CD4-positive, alpha-beta T cell treated with Interleukin-1 beta for 1 hour (primary cell): ENCODE measurements at regions not wholly inside any gene's neighbourhood (a gene's known extent, or its start where the extent isn't known, plus 50 kb on each side); places are given as distances from the start of the nearest gene placed in this dataset.

Experiments
- DNase-seq, 2 donors: peaks; one replicate each; pipeline ENCODE4 v3.0.0-alpha.2; 2020 to 2022

DNA sequence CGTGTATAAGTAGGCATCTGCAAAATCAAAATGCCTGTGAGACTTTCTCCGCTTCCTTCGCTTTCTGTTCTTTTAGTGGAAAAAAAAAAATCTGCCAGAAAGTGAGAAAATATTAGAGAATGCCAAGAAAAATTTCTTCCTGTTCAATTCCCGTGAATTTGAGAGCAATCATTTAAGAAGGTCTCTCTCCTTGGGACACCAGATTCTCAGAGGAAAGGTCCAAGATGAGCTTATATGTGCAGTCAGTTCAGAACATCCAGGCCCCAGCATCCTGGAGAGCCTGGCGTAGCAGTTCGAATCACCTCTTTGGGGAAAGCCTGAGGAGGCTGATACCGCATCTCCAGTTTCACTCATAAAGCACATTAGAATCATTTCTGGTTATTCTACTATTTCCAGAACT lies 912.8 kb downstream of the GALC start:
- no peak for DNase-seq

DNA sequence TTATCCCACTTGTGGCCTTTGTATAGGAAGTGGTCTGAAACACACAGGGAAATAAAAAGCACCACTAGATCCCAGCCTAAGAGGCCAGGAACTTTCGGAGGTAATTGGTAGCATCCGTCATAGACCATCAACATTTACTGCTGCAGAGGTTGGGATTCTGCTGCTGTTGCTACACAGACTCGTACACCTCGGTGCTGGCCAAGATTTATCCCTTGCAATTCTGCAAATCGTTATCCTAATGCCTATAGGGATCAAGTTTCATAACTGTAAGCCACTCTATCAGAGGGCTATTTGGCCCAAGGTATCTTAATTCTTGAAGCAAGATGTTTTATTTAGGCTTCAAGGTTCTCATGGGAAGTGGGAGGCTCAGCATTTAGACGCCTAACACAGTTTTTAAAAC lies 913.6 kb downstream of the GALC start:
- DNase-seq: no peak

DNA sequence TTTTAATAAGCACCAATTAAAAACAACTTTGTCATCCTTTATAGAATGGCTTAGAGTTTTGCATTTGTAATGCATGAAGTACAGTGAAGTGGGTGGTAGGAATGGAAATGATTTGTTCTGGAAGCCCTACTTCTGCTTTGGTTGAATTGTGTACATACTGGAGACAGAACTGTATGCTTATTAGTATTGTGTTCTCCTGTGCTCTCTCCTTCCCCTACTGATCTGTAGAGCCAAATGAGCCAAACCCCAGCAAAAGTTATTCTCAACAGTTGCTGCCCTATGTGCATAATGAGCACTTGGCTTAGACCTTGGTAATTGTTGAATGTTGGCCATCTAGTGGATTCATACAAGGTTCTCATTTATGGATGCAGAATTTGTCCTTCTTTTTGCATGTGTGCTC lies 916.1 kb downstream of the GALC start:
- no peak for DNase-seq

DNA sequence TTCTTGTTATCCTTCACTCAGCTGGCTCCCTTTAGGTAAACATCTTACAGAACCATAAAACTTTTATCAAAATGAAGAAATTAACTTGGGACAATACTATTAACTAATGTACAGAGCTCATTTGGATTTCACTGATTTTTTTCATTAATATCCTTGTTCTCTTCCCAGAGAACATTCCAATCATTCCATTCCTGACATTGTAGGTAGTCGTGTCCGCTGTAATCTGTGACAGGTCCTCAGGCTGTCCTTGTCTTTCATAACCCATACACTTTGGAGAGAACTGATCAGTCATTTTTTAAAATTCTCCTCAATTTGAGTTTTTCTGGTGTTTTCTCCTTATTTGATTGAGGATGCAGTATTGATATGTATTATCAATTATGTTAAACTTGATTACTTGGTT lies 916.8 kb downstream of the GALC start:
- no peak for DNase-seq

DNA sequence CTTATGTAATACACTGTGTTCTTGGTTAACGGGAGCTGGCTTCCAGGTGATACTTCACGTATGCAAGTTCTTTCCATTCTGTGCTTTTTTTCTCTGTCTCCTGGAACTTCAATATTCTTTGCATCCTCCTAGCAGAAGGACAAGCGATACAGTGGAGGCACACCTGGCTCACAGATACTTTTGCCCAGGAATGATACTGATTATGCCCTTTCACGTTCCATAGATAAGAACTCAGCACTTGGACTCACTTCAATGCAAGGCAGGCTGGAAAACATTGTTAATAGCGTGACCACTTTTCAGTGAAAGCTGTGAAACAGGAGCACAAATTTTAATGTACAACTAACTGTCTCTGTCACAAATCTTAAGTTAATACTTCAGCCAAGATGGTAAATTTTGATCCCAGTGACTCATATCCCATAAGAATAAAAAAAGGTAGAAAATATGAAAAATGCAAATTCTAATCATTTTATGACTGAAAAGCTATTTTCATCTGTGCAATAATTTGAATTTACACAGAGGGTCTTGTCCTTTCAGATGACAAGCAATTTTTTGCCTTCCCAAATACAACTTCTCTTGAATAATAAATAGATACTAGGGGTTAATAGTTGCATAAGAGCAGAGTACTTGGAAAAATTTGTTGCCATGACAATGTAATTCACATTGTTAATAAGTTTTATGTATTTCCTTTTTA lies 919.0 kb downstream of the GALC start:
- DNase-seq: no peak

DNA sequence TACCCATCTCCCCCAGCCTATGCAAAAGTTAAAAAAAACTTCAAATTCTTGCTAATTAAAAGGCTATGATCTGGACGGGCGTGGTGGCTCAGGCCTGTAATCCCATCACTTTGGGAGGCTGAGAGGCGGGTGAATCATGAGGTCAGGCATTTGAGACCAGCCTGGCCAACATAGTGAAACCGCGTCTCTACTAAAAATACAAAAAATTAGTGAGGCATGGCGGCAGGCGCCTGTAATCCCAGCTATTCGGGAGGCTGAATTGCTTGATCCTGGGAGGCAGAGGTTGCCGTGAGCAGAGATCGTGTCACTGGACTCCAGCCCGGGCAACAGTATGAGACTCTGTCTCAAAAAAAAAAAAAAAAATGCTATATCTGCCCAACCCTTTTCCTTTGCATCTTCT lies 925.4 kb downstream of the GALC start:
- DNase-seq: no peak

DNA sequence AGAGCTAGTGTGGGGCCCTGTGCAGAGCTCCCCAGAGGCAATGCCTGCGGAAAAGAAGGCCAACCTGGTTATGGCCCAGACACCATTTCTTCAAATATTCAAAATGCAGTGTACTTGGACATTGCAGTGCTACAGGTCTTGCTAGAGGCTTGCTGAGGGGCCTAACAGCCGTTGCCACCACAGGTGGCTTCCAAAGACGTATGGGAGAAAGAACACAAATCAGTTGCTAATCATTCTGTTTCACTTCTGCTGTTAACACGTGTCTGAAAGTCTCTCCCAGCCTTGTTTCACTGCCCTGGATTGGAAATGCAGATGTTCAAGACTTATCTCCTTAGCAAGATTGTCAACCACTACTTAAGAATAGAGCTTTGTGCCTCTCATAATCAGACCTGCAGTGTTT lies 925.9 kb downstream of the GALC start:
- no peak for DNase-seq

DNA sequence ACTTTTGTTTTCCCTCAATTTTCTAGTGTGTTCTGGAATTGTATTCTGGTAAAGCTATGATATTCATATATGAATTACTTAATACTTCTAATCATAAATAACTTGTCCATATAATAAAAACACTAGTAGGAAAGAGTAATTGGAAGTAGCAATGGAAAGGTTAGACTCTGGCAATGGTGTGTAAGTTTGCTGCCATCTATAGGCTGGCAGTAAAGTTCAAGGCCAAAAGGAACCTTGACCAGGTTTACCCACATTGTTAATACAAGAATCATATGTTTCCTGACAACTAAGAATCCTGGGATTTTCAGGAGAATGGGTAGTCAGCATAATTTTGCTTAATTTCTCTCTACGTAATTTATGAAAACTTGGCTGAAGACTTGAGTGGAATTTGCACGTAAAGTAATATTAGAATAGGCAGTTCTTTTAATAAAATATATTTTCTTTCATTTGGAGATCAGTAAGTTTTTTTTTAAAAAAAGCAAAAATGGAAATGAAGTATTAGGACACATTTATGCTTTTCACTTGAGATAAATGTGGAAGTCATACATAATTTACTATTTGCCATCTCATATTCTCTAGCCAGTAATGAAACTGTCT lies 926.7 kb downstream of the GALC start:
- DNase-seq: no peak

DNA sequence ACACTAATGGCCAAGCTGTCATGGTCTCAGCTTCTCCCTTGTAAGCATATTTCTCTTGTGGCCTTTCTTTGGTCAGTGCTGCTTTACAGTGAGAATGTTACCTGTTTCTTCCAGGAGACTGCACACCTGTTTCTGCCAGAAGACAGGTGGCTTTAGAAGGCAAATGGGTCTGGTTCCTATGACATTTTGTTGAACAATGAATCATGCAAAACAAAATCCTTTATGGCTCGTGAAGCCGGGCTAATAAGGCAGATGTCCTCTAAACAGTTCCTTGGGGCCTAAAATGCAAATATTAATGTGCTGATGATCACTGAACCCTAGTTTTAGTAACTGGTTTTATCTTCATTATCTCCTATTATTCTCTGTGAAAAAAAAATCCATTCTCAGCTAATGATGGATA lies 927.6 kb downstream of the GALC start:
- no peak for DNase-seq

DNA sequence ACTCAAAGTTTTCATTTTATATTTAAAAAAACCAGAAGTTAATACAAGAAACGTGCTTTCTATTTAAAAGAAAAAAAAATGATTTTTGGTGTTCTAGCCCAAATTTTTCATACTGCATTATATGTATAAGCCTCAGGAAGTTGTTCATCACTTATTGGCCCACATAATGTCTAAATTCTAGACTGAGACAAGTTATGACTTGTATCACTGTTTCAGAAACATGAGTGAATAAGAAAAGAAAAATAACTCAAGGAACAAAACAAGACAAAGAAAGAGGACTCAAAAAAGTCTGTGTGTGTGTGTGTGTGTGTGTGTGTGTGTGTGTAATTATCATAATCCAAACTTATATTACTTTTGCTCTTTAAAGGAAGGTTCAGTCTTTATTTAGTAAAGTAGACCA lies 929.8 kb downstream of the GALC start:
- no peak for DNase-seq

DNA sequence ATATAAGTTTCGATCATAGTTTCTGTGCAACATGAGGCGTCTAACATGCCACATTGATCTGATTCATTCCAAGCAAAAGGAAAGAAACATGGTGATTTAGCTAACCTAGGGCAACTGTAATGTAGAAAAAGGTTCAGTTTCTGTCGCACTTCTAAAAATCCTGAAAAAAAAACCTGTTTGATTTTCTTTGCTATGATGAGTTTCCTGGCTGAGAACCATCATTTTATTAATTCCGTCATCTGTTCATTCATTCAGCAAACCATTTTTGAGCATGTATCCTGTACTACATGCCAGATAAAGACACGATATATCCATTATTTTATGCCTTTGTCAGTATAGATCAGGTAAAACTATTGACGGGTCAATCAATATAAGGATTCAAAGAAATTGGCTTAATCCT lies 932.6 kb downstream of the GALC start:
- no peak for DNase-seq

DNA sequence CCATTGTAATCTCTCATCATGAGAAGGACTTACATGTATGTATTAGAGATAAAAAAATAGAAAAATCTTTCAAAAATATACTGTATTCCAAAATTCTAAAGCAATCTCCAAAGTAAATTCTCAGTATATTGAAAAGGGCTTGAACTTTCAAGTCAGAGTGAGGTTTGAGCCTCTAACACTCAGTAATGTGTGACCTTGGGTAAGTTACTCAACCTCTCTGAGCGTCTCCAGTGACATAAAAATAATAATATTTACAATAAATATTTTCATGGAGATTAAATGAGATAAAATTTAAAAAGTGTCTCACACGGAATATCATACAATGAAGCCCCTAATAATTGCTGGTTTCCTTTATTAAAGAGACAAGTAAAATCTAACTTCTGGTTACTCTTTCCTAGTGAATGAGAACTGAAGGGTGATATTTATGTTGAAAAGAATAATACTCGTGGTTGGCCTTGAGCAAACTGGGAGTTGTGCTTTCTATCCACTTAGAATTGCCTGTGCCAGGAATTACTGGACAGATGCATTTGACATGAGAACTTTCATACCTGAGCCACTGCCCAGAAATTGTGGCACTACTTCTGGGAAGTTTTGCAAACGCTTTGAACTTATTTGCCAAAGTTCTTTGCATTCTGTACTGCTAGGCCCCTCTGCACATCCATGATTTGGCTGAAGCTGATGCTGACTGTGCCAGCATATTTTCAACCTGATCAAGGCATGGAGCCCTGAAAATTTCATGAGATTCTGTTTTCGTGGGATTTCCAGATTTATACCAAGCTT lies 933.7 kb downstream of the GALC start:
- no peak for DNase-seq

DNA sequence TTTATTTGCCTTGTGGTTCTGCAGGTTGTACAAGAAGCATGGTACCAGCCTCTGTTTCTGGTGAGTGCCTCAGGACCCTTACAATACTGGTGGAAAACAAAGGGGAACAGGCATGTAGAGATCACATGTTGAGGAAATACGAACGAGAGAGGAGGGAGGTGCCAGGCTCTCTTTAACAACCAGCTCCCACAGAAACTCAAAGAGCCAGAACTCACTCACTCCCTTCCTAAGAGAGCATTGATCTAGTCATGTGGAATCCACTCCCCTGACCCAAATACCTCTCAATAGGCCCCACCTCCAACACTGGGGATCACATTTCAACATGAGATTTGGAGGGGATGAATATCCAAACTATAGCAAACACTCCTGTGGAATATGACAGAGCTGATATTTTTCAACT lies 938.0 kb downstream of the GALC start:
- DNase-seq: no peak

DNA sequence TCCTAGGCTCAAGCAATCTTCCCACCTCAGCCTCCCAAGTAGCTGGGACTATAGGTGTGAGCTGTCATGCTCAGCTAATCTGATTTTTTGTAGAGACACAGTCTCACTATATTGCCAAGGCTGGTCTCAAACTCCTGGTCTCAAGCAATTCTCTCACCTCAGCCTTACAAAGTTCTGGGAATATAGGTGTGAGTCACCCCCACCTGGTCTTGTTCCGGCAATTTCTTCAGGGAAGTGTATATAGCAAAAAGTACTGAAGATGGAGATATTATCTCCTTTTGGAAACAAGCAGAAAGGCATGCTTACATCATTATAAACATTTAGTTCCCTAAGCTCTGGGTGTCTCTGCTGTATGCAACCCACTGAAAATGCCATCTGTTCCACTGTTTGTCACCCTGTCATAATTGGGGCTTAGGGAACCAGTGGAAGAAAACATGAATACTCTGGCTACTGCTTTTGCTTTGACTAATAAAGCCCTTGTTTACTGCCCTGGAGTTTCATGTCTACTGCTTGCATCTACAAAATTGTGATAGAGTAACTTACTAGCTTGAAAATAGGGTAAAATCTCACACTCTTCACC lies 940.2 kb downstream of the GALC start:
- DNase-seq: no peak

DNA sequence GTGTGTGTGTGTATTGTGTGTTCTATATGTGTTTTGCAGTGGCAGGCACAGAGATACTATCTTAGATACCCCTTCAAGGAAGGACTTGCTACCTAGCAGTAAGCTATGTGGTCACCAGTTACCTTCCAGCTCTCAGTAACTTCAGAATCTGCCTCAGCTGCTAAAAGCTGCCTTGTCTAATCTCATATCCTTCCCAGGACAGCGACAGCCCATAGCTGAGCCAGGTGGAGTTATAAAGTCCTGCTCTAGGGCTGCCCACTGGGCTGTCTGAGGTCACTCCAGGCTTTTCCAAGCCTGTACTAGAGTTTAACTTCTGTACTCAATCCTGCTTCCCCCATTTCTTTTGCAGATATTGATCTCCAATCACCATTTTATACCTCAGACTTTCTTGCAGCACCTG lies 942.6 kb downstream of the GALC start:
- no peak for DNase-seq

DNA sequence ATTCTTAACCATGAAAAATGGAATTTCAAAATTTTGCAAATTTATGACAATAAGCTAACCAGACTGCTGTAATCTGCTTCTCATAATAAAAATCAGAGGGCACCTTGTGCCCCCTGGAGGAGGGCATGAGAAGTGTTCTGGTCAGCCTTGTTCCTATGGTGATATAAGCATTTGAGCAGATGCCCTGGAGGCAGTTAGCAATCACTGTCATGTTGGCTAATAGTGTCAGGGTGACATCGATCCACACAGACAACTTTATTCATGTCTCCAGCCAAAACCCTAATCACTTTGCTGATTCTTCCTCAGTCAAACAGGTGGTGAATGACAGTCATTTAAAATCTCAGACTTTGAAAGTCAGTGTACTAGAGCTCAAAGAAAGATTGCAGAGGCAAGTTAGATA lies 943.0 kb downstream of the GALC start:
- no peak for DNase-seq

DNA sequence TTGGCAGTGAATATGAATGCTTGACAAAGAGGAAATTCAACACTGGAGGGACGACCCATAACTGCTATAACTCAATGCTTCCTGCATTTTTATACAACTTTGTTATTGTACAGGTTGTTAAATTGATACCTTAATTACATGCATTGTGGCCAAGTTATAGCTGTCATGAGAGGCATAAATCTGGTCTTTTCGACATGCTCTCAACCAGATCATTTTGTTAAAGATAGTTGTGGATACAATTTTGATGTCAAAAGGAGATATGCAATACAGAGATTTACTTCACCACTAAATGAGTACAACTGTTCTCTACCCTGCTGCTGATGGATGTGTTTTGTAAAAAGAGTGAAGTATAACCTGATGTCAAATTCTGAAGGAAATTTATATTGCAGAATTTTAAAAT lies 946.0 kb downstream of the GALC start:
- DNase-seq: no peak

DNA sequence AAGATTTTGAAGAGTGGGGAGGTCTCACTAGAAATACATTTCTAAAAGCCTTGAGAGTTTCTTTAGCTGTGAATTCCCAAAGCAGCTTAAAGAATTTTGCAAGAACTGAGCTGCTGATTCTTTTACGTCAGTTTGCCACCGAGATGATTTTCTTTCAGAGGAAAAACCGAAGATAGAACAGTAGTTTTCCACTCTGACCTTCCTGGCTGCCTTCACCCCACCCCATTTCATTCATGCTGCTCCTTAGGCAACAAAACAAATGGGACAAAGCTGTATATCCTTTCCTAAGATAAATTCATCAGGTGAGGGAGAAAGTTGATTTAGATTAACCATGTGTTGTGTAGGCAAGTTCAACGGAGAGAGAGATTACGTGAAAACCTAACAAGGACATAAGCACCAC lies 947.0 kb downstream of the GALC start:
- DNase-seq: no peak

DNA sequence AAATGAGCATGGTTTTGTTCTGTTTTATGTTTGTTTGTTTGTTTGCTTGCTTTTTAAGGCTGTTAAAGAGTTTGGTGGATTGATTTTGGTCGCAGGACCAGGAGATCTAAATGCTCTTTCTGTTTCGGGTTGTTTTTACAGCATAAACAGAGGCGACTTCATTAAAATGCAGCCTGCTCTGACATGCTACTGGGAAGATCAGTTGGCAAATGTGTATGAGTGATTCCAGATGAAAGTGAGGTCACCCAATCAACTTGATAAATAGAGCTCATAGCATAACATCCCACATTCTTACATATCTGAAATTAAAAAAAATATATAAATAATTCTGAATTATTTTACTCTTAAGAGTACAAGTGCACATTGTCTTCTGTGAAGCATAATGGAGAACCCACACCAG lies 947.7 kb downstream of the GALC start:
- no peak for DNase-seq

DNA sequence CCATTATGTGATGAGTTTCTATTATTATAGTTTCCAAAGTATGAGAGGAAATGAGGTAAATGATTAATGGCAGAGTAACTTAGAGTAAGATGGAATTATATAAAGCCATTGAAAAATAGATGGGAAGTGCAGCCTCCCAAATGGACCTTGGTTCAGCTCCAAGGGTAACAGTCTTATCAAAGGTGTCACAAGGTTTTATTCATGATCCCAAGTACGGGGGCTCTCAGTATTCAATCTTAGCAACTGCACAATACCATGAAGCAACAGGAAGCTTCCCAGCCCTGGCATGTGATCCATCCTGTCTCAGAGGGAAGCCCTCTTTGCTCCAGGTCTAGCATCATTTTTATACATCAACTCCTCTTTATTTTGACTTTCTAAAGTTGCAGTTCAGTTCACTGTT lies 948.2 kb downstream of the GALC start:
- no peak for DNase-seq

DNA sequence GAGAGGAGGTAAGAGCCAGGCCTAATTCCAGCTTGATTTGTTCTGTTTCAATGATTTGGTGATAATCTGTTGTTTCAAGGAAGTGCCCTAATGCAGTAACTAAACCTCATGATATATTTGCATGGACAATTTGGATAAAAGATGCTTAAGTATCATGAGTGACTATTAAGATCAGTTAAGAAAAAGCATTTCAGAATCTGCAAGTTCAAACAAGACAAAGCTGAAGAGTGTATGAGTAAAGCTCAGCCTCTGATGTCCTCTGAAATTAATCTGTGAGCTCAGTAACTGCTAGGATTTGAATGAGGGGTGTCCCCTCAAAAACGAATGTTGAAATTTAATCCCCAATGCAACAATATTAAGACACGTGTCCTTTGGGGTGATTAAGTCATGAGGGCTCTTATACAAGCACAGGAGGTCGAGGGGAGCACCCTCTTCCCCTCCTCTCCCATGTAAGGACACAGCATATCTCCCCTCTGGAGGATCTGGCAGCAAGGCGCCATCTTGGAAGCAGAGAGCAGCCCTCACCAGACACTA lies 949.2 kb downstream of the GALC start:
- DNase-seq: no peak

DNA sequence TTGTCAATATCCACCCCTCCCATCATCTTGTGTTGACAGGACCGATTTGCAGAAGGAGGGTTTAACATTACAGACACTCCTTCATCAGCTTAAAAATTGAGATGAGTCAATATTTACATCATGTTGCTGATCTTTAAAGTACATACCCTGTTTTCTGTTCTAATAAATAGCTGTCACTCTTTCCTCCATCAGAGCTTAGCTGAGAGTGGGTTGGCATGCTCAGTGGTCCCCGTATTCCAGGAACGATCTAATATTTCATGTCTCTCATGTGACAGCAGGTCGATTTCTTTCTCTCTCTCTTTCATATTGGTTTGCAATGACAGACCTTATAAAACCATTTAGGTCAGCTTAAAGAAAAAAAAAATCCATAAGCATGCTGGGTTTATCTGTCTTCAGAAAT lies 950.6 kb downstream of the GALC start:
- DNase-seq: no peak

DNA sequence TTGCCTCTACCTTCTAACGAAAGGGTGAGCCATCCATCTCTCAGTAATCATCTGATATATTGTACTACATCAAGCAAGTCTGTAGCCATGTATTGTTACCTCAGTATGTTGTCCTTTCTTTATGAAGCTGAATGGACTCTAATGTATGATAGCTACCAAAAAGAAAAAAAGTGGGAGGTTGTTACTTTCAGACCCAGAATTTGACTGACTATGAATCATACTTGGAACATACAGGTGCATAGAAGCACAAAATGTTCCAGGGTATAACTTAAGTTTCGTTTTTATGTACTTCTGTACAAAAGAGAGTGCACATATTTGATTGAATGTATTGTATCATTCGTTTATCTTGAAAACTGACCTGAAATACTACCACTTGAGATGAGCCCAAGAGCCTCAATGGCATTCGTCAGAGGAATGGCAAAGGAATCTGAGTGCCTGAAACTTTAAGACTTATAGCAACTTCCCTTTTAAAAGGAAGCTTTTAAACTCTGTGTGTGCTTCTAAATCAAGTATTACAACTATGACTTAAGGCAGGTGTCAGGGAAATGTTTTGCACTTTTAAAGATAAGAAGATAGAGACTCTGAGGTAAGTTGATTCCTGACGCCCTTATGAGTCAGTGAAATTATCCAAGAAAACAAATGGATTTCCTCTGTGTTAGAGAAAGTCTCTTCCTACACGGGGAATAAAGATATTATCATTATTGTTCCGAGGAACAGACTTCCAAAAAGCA lies 951.5 kb downstream of the GALC start:
- DNase-seq: no peak
